Suppressor macrophage treated with lipopolysaccharide for 1 hour (primary cell): ENCODE measurements at regions not wholly inside any gene's neighbourhood (a gene's known extent, or its start where the extent isn't known, plus 50 kb on each side); places are given as distances from the start of the nearest gene placed in this dataset.

Experiments used
- DNase-seq, 3 donors: peaks; one replicate each; pipeline ENCODE4 v3.0.0-alpha.2; 2020 to 2022

DNA sequence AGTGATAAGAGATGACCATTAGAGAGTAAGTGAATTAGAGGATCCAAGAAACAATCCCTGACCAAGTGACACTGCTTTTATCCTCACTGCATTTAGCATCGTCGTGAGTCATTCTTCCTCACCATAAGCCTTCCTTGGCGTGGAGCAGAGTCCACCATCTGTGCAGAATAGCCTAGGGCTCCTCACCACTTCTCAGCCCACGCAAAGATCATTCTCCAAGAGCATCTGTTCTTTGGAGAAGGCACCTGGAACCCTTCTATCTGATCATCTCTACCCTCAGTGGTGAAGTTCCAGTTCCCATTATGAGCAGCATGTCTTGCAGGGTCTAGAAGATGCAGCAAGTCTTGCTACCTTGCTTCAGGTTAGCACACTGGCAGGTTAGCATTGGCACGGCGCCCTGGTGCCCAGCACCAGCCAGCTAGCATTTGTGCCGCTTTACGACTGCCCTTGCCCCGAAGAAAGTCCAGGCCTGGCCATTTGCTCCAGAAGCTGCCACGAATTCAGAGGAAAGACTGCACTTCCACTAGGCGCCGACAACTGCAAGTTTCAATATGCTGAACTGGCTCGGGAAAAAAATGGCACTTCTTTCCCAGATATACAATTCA lies 225.8 kb downstream of the TTC32 start:
- DNase-seq = no peak

DNA sequence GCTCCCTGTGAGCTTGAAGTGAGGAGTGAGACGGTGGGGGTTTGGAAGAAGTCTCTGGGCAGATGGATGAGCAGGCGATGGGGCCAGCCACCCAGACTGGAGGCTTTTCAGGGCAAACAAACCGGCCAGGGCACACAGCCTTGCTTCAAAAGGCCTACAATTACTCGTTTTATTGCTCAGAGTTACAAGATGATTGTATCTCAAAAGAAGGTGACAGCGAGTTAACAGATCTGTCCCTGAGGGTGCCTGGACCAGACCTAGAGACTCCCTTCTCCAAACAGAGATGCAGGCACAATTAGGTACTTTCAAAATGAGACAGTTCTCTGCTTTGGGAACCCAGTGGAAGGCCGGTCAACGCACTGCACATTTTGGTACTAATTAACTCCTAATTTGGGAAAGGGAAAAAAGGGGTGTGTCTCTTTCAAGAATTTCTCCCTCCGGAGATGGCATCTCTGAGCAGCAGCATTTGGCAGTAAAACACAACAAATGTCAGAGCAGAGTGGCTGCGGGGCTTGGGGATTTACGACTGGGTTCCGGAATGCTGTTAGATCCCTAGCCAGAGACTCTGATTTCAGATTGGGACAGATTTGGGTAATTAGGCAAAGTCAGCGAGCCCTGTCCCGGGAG lies 226.7 kb downstream of the TTC32 start:
- DNase-seq = no peak

DNA sequence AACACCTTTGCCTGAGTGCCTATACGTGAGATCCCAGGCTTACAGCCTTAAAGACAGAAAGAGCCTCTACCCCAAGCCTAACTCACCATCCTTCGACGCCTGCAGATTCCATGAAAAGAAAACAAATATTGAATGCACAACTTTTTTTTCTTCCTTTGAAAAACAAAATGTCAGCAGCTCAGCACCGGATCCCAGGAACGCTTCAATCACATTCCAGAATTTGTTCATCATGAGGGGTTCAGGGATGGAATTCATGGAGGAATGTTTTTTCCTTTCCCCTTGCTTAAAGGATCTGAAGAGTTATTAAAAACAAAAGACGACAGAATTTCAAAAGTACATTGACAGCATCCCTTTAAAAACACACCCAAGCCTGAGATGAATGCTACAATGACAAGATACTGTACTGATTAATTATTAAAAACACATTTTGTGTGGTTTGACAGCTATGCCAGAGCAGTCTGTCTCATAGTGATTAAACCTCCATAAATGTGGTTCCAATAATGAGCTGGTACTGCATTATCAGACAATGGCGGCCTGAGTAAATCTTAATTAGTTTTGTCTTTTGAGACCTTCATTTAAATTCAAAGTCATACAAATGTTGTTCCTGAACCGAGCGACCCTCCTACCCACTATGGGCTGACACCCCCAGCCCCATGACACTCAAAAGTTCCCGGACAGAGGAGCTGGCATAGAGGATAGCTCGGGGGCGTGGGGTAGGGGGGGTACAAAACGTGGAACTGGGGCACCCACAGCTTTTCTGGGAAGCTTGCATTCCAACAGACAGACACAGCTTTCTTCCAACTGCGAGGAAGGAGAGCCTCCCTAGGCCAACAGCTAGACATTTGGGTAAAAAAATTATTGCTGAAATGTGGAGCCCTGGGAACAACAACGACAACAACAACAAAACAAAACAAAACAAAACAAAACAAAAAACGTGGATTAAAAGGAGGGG lies 227.5 kb downstream of the TTC32 start:
- DNase-seq = no peak

DNA sequence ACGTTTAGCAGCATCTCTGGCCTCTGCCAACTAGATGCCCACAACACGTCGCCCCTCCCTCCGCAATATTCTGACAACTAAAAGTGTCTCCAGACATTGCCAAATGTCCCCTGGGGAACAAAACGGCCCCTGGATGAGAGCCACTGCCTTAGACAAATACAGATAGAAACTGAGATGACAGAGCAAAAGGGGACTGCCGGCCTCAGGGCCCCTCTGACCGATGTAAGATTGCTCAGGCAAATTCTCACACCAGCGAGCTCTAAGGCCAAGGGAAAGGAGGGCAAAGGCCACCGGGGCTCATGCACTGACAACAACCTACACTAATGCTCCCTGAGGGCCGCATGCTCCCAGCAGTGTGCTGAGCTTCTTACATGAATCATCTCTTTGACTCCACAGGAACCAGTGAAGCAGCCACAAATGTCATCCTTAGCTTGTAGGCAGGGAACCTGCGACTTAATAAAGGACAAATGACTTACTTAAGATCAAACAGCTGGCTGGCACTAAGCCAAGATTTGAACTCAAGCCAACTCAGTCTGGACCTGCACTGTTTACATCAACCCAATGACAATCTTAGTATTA lies 228.5 kb downstream of the TTC32 start:
- no peak for DNase-seq

DNA sequence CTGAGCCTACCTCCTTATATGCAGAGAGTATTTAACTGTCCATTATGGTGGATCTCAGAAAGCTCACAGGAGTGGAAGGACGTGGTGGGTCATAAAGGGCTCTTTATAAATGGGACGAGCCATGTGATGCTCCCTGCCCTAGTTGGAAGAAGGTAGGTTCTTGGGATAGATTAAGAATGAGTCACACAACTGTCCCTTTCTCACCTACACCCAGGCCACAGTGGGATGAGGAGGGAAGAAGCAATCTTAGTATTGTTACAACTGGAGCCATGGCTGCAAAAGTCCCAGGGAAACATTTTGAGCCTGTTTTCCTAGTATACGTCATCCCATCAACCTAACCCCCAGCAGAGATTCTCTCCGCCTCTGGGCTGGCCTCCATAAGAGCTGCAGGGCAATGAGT lies 229.9 kb downstream of the TTC32 start:
- no peak for DNase-seq

DNA sequence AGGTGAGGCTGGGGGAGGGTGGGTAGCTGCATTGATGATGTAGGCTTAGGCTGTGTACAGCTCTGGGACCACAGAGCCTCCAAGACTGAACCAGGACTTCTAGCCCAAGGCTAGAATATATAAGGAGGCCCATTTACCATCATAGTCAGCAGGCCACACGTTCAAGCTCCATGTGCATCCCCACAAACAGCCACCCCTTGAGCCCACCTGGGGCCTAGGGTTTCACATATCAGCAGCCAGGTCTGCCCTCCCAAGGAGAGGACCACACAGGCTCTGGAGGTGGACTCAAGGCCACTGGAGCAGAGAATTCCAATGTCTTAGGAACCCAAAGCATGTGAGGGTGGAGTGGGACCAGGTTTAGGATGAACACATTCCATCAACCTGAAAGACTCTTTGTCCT lies 230.5 kb downstream of the TTC32 start:
- DNase-seq = no peak

DNA sequence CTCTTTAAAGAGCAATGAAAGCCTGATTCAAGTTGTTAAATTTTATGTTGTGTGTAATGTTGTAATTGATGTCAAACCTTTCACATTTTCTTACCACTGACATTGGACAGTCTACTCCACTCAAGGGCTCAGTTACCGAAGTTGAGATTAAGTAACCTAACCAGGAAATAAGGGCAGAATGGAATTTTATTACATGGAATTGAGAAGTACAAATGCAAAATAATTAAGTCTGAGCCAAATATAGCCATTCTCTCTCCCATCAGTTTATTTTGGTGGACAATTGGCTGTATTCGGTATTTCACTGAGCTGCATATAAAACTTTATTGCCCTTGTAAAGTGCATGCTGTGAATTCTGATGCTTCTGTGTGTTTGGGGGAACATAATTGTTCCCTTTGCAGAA lies 231.5 kb downstream of the TTC32 start:
- no peak for DNase-seq

DNA sequence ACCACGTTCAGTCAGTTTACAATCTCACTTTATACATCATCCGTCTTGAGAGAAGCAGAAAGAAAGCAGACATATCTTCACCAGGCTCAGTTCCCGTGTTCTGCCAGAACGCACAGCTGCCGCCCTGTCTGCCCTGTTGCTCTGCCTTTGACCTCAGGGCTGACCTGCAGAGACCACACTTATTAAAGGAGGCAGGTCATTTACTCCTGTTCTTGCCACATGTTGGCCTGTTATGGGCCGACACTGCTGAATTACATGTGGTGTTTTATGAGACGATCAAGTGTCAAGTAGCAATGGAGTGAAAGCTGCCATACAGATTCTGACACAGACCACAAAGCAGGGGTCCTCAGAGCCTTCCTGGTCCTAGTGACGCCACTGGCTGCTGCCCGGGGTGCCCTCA lies 232.2 kb downstream of the TTC32 start:
- DNase-seq = no peak

DNA sequence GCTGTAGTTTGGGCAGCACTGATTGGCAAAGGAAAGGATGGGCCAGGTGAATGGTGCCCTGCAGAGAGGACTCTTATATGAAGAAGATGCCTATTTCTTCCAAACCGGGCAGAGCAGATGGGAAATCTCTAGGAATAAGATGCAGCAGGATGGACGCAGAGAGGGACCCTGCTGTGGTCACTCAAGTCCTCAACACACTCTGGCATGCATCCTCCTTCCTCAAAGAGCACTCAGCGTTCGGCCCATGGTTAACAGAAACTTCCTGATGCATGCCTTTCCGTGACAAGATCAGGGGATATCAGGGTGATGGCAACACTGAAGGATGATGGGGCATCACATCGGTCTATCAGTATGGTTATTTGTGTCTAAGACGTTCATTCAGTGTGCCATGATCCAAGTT lies 232.7 kb downstream of the TTC32 start:
- DNase-seq = no peak

DNA sequence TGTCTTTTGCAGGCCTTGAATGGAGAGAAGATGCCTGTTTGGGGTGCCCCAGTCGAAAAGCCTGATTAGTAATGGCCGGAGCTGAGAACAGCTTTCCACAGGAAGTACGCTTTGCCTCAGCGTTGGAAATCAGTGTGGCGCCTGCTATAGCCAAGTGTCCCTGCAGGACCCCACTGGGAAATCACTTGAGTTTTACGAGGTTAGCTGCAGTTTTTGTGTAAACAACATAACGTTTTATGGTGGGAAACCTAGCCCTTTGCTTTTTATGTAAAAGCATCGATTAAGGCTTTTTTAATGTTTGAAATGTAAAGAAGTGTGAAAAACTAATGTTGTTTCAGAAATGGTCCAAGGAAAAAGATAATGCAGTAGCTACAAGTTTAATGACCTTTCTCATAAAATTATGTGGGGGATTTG lies 234.2 kb downstream of the TTC32 start:
- no peak for DNase-seq

DNA sequence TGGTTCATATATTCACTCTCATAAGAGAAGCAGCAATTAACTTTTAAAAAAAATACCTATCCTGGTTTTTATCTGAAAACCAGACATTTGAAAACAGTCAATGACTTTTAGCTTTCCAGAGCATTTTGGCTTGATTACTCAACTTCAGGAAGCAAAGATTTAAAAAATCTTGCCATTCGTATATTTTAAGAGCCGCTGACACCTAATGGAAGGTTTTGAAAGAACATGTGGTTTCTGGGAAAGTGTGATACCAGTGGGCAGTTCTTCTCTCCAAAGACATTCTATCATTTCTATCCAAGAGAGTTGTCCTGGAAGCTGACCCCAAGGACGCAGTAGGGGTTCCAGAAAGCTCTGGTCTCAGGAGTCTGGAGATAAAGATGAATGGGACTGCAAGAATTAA lies 234.7 kb downstream of the TTC32 start:
- no peak for DNase-seq

DNA sequence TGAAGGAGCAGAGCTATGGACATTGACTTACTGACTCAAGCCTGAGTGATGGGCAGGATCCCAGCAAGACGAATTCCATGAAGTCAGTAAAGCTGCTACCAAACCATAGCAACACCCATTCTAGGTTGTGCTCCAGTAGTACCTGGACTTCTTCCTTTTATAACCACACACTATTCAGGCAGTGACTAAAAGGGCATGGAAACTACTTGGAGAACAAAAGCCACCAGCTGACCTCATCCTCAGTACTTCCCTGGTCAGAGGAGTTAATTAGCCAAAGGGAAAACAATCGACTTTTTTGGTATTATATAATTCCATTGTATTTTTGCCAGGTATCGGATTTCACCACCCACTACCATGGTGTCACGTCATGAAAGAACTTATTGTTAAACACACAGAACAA lies 237.1 kb downstream of the TTC32 start:
- no peak for DNase-seq

DNA sequence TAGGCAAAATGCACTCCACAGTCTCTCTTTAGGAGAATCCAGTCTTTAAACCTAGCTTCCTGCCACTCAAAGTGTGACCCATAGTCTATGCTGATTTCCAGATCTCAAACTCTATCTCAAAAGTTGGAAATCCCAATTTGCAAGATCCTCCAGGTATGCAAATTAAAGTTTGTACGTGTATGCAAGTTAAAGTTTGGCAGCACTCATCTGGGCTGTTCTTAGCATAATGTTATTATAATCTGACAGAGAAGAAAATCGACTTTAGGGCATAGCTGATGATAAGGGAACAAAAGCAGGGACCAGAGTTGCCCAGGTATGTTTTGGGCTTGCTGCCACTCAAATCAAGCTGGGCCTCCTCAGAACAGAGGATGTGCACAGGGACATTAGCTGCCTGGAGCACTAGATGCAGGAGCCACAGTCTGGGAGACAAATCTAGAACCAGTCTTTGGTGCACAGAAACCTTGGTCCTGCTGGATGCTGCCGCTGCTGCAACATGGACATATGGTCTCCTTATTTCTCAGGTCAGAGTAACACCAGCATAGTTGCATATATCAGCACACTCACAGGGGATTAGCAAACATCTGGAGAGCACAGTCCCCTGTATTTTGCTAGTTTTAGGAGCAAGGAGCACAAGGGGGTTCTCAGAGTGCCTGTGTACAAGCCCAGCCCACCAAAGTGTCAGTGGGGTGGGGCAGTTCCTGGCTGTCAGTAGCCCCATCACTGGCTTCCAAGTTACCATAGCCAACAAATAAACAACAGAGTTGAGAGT lies 242.6 kb downstream of the TTC32 start:
- no peak for DNase-seq

DNA sequence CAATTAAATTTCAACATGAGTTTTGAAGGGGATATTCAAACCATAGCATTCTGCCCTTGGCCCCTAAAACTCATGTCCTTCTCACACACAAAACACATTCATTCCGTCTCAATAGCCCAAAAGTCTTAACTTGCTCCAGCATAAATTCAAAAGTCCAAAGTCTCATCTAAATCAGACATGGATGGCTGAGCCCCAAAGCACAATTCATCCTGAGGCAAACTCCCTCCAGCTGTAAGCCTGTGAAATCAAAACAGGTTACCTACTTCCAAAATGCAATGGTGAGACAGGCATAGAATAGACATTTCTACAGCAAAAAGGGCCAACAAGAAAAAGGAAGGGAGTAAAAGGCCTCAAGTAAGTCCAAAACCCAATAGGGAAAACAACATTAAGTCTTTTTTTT lies 245.8 kb downstream of the TTC32 start:
- no peak for DNase-seq

DNA sequence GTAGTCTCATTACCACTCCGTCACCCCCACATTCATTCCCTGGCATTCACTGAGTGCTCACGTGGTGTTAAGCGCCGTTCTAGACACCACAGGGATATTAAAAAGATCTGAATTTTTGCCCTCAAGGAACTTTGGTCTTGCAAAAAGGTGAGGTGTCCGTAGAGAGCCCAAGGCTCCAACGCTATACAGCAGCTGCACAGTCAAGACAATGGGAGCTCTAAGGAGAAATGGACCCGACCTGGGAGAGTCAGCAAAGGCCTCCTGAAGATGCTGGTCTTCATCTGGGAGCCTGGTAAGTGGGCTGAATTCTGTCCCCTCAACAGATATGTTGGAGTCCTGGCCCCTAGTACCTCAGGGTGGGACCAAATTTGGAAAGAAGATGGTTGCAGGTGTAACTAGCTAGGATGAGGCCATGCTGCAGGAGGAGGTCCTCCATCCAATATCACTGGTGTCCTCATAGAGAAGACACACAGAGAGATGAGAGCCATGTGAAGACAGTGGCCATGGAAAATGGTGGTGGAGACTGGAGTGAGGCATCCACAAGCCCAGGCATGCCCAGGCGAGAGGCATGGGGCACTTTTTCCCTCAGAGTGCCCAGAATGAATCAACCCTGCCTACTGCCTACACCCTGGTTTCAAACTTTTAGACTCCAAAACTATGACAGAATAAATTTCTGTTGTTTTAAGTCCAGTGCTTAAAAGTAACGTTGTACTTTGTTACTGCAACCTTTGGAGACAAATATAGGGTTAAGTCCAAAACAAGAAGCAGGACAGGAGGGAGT lies 247.3 kb downstream of the TTC32 start:
- DNase-seq = no peak

DNA sequence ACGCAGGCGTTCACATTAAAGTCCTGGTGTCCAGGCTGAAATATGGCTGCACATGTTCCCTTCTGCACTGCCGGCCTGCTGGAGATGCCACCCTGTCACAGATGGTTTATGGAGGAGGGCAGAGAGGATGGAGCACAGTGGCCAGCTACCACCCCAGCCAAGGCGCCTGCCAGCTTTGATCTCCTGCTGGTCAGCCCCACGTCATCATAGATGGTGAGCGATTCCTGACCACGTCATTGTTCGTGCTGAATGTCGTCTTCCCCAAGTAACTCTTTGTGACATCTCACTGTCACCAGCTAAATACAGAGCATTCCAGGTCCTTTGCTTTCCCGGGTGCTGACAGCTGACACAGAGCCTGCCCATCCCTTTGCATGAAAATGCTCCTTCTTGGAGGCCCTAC lies 248.3 kb downstream of the TTC32 start:
- no peak for DNase-seq

DNA sequence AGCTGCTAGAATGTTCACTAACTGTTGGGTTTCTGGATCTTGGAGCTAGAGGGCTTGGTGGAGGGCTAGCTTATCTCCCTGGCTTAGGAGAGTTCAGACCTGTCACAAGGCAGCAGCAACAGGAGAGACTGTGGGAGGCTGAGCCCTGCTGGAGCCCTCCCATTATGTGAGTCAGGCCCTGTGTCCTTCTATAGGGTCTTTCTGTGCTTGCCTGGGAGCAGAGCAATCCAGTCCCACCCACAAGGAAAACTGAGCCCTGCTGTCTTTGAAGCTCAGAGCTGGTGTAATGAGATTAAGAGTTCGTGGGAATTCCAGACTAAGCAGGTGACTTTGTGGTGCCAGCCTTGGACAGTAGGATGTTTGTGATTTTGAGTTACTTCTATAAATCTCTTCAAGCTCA lies 249.0 kb downstream of the TTC32 start:
- no peak for DNase-seq

DNA sequence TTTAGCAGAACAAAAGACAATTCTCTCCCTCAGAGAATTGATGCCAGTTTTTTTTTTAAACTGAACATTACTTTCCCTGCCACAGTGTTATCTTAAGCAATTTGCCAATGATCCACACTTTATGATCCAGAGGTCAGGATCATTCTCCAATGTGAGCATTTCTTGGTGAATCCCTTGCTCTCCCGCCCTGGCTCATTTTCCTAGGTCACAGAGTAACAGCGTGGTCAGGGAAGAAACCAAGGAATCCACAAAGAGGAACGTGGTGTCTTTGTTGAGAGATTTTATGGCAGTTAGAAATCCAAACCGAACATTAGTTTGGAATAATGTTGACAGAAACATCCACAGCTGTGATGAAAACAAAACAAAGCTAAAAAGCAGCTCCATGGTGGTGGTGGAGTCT lies 250.3 kb downstream of the TTC32 start:
- DNase-seq = no peak

DNA sequence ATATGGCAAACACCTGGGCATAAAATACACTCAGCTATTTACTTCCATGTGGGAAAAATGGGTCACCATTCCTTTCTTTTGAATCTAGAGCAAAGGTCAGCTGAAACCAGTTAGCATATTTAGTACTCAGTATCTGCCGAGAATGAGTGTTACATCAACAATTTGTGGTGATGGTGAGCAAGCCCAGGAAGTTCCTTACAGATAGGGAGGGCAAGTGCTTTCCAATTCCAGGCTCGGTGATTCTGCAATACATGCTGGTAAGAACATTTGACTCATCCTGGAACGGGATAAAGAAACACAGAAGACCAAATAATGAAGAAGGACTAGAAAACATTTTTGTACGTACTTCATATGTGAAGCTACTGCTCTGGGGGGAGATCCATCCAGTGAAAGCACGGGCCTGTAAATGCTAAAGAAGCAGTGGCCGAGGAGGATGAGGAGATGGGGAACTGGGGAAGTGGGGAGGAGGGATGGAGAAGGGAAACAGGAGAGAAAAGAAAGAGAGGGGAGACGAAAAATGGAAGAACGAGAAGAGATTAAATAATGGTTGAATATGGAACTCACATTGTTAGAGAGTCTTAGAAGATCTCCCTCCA lies 251.9 kb downstream of the TTC32 start:
- DNase-seq = no peak

DNA sequence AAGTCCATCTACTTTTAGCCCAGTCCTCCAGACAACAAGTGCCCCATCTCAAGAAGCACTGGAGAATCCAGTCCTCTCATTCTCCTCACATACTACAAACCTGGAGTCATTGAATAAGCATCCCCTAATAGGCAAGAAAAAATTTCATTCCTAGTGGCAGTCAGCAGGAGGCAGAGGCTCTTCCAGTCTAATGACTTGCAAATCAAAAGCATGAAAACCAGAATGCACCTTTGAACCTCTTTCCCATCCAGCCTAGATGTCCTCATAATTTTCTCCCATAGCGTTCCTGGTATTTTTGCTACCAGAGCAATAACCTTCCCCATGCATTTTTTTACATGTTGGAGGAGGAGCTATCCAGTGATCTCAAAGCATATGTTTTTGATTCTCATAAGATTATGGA lies 252.6 kb downstream of the TTC32 start:
- DNase-seq = no peak

DNA sequence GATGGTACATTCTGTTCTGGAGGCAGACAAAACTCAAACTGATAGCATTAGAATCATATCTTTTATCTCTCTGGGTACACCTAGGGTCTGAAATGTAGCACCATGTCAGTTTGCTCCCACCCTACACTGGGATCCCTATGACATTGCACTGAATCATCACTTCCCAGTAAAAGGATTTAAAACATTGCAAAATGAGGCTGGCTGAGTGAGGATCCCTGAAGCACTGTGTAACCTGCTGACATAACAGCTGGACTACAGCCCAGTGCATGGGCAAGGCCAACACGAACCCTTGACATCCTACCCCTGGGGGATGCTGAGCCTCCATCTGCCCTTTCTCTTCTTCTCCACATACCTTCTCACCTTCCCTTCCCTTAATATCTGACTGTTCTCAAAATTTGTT lies 253.2 kb downstream of the TTC32 start:
- DNase-seq = no peak

DNA sequence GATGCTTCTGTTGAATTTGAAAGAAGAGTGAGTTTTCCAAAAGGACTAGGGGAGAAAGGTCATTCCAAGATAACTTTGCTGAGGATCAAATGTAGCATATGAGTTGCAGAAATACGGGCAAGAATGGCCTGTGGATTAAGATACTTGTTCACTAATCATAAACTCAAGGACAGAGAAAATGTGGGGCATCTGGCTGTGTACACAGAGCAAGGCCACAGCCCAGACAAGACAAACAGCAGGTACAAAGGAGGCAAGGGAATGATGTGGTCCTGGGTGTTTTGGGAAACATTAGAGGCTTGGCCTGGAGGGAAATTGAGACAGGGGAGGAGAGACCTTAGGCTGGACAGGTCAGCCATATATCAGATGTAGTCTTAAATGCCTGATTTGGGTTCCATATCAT lies 254.8 kb downstream of the TTC32 start:
- no peak for DNase-seq
